Osteocyte (in vitro differentiated cells): ENCODE measurements at regions not wholly inside any gene's neighbourhood (a gene's known extent, or its start where the extent isn't known, plus 50 kb on each side); places are given as distances from the start of the nearest gene placed in this dataset.

ENCODE experiments used
- DNase-seq: peaks from one replicate; pipeline ENCODE4 v3.0.0; 2021; ENCODE audit warnings: mixed read lengths; ENCODE audit not compliant: unreplicated experiment; ENCODE audit errors: extremely low spot score
- H3K27ac Mint-ChIP-seq: one replicate; pipeline ENCODE4 v1.8.0; 2021; ENCODE audit warnings: mild to moderate bottlenecking, mixed read lengths; ENCODE audit not compliant: unreplicated experiment
- H3K27me3 Mint-ChIP-seq: one replicate; pipeline ENCODE4 v1.8.0; 2021; ENCODE audit warnings: mixed read lengths; ENCODE audit not compliant: unreplicated experiment
- H3K36me3 Mint-ChIP-seq: one replicate; pipeline ENCODE4 v1.8.0; 2021; ENCODE audit warnings: mixed read lengths; ENCODE audit not compliant: unreplicated experiment
- H3K4me1 Mint-ChIP-seq: one replicate; pipeline ENCODE4 v1.8.0; 2021; ENCODE audit warnings: mixed read lengths; ENCODE audit not compliant: unreplicated experiment
- H3K4me3 Mint-ChIP-seq: one replicate; pipeline ENCODE4 v1.8.0; 2021; ENCODE audit warnings: mild to moderate bottlenecking, moderate library complexity, mixed read lengths; ENCODE audit not compliant: unreplicated experiment
- H3K9me3 Mint-ChIP-seq: one replicate; pipeline ENCODE4 v1.8.0; 2021; ENCODE audit warnings: mixed read lengths; ENCODE audit not compliant: unreplicated experiment
- CTCF ChIP-seq: fragments of 200-600 bp; sonication (generic); IDR thresholded peaks from 2 replicates; pipeline ENCODE4 v1.5.0; 2021; ENCODE audit warnings: antibody characterized with exemption, mild to moderate bottlenecking, moderate library complexity

GRCh38 chr21:27418346-27418745 is 451.5 kb upstream of the ADAMTS5 start:
- TF ChIP-seq CTCF = no peak
- no peak overlapping the region for H3K27ac Mint-ChIP-seq
- peaks cover 32% of the 10 kb centered on the region for H3K4me1 Mint-ChIP-seq
- peaks cover 15% of the 10 kb centered on the region for H3K9me3 Mint-ChIP-seq
- peaks cover 5% of the 10 kb centered on the region for H3K36me3 Mint-ChIP-seq
- H3K27me3 Mint-ChIP-seq = no peaks in the 10 kb centered on the region
- H3K4me3 Mint-ChIP-seq = no peak overlapping the region
- DNase-seq = no peak

GRCh38 chr21:27412530-27412929 is 445.6 kb upstream of the ADAMTS5 start:
- Mint-ChIP-seq H3K4me1 (no peaks in the 10 kb centered on the region), H3K27ac (no peak overlapping the region), H3K36me3 (peaks cover 5% of the 10 kb centered on the region), H3K27me3 (no peaks in the 10 kb centered on the region), H3K4me3 (no peak overlapping the region), H3K9me3 (peaks cover 15% of the 10 kb centered on the region)
- TF ChIP-seq CTCF = no peak
- DNase-seq = no peak

DNA sequence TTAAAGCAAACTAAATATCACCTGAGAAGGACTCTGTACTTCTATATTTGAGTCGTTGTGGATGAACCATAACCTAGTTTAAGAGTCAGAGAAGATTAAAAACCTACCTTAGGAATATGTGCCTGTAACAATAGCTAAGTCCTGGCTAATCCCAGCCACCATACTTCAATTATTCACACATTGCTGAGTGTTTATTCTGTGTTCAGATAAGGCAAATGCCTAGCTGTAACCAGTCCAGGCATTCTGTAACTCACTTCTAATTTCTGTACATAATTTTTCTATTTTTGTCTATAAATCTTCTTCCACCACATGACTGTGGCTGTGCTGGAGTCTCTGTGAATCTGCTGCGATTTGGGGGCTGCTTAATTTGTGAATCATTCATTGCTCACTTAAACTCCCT is 441.9 kb upstream of the ADAMTS5 start:
- Mint-ChIP-seq H3K36me3 (no peaks in the 10 kb centered on the region), H3K27me3 (no peaks in the 10 kb centered on the region), H3K4me3 (no peak overlapping the region), H3K4me1 (peaks cover 13% of the 10 kb centered on the region), H3K9me3 (no peaks in the 10 kb centered on the region), H3K27ac (no peak overlapping the region)
- no peak for DNase-seq
- no peak for TF ChIP-seq CTCF

DNA sequence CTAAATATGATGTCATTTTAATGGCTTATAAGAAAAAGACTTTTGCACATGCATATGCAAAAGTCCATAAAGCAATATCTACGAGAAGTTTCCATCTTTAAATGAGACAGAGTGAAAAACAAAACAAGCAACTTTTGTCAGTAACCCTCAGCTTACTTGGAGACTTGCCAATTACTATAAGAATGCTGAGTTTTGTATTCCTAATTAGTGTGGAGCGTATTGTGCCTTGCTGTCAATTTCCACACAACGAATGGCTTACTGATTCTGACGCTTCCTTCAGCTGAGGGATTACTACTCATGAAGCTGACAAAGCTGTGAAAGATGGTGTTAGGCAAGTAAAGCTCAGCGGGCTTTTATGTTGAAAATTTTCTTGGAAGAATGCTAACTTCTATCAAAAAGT is 440.4 kb upstream of the ADAMTS5 start:
- DNase-seq = no peak
- H3K27ac Mint-ChIP-seq = no peak overlapping the region
- H3K4me1 Mint-ChIP-seq = peaks cover 17% of the 10 kb centered on the region
- H3K9me3 Mint-ChIP-seq = no peaks in the 10 kb centered on the region
- H3K36me3 Mint-ChIP-seq = no peaks in the 10 kb centered on the region
- TF ChIP-seq CTCF = no peak
- H3K27me3 Mint-ChIP-seq = no peaks in the 10 kb centered on the region
- no peak overlapping the region for H3K4me3 Mint-ChIP-seq

GRCh38 chr21:27406300-27407009 is 439.6 kb upstream of the ADAMTS5 start:
- TF ChIP-seq CTCF = no peak
- peak overlapping the region; percentile 66 for H3K27ac Mint-ChIP-seq

More at GRCh38 chr21:27406300-27407009, 439.6 kb upstream of the ADAMTS5 start:
- Mint-ChIP-seq H3K4me3 (no peak overlapping the region), H3K36me3 (no peaks in the 10 kb centered on the region), H3K9me3 (no peaks in the 10 kb centered on the region), H3K27me3 (no peaks in the 10 kb centered on the region), H3K4me1 (peaks cover 22% of the 10 kb centered on the region)
- DNase-seq = no peak
